ENCODE measurements at regions not wholly inside any gene's neighbourhood (a gene's known extent, or its start where the extent isn't known, plus 50 kb on each side); places are given as distances from the start of the nearest gene placed in this dataset.

GRCh38 chr12:91278126-91278525, 95.5 kb upstream of the DCN start:
- TF ChIP-seq CTCF (IDR thresholded peaks at IDR 0.05; ENCODE audit: low read depth, low read length, missing input control) (no peak), RAD21 (IDR thresholded peaks at IDR 0.05) (no peak), YY1 (IDR thresholded peaks at IDR 0.05) (no peak), SP1 (IDR thresholded peaks at IDR 0.05) (no peak), TAF1 (conservative IDR thresholded peaks at IDR 0.05) (no peak), ATF3 (IDR thresholded peaks at IDR 0.05) (no peak), HNF4A (conservative IDR thresholded peaks at IDR 0.05) (no peak)

All from liver (tissue), 3 donors.